ENCODE measurements at regions not wholly inside any gene's neighbourhood (a gene's known extent, or its start where the extent isn't known, plus 50 kb on each side); places are given as distances from the start of the nearest gene placed in this dataset.
"Not testable (repeated sequence)": the region's sequence is repeated elsewhere in the genome, so short reads cannot be mapped to it uniquely, and the experiment has no call there.

DNA sequence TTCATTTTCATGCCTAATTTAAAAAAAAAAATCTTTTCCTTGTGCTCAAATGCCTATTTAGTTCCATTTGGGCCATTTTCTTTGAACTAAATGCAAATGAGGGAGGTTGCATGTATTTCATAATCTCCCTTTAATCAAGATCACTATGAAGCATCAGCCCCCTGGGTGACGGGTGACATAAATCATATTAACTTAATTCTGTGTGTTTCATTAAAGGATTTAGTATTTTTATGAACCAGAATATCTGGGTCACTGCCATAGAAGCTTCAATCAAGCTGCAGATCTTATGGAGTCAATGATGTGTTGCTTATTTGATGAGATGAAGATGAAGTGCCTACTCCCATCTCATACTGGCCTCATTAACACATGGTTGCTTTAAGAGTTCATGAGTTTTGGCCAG lies 301.9 kb upstream of the PRKCQ start:
- no peak for DNase-seq

DNA sequence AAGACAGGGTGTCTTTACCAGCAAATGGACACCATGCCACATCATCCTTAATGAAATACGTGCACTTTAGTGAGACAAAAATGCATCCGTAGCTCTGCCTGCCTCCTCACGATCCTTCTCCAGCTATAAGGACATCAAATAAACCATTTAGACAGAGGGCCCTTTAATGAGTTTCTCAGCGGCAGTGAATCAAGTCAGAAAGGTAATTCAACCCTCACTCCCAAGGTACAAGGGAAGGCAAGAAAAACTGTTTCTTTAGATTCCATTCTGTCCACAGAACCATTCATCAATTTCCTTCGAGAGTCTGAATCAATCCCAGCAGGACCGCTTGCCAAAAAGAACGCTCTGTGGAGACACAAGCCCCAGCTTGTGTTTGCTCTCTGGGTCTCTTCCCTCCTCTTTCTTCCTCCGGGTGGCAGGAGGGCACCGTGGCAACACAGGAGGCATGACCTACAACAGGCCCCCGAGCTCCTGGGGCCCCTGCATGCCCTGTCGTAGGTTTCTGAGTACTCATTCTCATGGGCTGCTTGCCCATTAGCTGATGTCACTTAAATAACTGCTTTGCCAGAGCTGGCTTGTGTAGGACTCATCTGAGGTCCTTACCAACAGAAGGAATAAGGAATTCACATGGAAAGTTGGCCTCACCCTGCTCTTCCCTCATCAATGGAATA lies 297.8 kb upstream of the PRKCQ start:
- DNase-seq = peak in 33 of 56 donors; percentile 0 to 65 (median 8)

DNA sequence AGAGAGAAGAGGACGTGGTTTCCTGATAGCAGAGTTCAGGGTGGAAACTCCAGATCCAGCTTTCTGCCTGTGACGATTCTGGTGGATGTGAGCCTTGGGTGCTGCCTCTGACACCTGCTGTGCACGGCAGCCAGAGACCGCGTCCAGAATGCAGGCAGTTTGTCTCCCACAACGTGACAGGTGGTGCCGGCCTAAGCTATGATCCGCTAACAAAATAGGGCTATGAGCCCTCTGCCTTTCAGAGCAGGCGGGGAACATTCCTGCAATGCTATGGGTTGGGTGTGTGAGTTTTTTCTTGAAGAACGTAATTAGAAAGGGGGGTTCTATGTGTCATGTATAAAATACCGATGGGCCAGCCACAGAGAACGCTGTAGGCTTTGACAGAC lies 297.3 kb upstream of the PRKCQ start:
- no peak for DNase-seq

DNA sequence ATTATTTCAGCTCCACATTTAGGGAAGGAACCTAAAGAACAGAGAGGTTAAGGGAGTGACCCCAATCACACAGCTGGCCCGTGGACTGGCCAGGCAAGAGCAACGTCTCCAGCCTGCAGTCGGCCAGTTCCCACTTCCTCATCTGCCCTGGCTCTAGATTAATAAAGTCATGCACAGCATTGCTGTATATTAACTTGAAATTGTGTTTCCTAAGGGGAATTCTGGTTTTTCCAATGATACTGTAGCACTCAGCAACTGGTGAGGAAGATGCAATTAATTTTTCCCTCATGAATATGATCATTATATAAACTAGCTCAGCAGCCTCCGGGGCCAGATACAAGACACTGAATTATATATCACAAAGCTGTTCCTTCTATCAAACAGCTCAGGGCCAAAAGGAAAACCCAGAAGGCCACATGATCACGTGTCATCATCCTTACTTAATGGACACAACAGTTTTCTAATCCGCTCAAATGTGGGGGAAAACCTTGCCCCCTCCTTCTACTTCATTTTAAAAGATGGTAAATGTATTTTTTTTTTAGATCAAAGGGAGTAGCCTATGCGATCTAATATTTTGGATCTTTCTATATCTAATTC lies 295.3 kb upstream of the PRKCQ start:
- DNase-seq = no peak

DNA sequence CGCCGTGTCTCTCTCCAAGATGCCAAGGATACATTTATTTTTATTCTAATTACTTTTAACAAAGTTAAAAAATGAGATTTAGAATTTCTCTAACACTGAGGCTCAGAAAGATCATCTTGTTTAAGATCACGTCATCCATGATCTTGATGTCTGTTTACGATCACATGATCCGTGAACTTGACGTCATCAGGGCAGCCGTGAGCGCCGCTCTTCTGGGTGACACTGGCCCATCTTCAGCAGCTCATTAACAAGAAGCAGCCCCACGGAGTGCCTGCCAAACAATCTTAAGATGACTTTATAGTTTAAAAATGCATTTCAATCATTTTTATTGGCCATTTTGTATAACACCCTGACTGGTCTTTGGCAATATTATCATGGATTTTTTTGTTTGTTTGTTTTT lies 291.1 kb upstream of the PRKCQ start:
- DNase-seq = no peak

DNA sequence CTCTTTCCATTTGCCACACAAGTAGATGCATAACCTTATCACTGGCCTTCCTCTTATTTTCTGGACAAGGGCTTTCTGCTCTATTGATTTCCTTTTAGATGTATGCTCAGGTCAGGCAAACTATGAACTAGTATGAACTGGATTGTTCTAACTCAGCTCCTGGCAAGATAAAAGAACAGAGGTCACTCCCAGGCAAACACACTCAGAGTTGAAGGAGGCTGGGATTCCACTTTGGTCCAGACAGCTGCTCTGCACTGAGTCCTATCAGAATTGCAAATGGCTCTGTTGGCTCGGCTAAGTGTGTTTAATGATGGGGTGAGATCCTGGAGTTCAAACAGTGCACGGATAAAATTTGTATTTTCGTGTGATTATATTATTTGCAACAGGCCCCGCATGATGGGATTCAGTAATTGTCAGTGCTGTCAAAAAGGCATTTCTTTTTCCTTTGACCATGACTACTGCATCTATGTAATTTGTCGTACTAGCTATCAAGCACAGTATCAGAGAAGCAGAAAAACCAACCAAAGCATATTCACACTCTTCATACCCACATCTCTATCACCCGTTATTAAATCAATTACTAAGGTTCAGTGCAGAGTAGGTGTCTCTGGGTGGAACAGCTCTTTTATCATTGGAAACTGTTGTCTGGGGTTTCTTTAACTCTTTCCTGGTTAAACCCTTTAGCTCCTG lies 288.1 kb upstream of the PRKCQ start:
- no peak for DNase-seq

DNA sequence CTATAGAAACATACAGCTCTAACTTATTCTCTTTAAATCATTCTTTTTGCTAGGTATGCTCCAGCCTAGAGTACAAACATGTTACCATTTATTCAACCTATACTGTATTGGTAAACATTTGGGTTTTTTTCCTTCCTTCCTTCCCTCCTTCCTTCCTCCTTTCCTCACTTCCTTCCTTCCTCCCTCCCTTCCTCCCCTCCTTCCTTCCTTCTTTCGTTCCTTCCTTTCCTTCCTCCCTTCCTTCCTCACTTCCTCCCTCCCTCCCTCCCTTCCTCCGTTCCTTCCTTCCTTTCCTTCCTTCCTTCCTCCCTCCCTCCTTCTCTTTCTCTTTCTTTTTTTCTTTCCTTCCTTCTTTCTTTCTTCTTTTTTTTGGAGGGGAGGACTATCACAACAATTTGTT lies 286.7 kb upstream of the PRKCQ start:
- DNase-seq = no peak

DNA sequence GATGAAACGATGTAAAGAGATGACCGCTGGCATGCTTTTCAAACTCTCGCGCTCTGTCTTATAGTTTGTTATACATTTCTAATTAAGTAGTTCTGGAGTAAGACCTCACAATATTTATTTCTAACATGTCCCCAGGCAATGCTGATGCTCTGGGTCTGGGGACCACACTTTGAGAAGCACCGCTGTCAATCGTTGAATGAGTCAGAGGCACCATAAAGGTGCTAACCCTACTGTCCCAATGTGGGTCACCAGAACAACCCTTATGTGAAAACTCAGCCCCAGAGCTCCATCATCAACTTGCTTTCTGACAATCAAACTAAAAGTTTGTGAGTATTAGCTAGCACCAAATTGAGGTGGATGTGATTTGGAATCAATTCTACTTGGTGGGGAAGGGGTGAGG lies 284.1 kb upstream of the PRKCQ start:
- DNase-seq = no peak

DNA sequence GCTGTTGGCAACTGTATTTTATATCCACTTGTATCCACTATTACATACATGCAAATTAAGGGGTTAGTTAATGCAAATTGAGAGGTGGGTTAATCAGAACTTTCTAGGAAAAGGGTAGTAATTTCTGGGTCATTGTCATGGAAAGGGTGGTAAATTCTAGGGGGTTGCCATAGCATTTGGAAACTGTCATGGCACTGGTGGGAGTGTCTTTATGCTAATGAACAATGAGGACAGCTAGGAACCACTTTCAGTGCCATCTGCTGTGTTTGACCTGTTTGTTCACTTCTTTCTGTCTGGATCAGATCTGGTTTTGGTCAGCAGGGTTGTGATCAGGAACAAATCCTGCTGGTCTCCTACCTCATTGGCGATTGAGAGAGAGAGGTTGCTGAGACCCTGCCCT lies 283.3 kb upstream of the PRKCQ start:
- DNase-seq = no peak

DNA sequence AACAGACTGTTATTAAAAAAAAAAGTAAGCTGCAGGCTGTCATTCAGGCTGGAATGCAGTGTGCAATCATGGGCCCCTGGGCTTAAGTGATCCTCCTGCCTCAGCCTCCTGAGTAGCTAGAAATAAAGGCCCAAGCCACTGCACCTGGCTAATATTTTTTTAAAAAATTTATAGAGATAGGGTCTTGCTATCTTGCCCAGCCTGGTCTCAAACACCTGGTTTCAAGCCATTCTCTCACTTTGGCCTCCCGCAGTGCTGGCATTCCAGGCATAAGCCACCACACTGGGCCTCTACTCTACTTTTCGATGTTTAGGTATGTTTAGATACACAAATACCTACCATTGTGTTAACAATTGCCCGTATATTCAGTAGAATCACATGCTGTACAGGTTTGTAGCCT lies 270.4 kb upstream of the PRKCQ start:
- no peak for DNase-seq

DNA sequence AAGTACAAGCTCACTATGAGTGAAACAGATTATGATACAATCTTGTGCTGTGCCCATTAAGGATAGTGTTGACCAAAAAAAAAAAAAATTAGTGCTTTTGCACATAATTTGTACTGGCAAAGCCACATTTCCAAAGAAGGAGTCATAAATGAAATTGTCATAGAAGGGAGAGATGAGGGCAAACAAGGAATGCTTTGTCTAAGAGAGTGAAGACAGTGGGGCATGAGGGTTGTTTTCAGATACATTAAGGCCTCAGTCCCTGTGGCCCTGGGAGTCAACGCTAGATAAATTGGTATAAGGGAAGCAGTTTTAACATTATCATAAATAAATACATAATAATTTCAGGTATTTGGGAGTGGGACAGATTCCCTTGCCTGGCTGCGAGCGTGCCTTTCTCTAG lies 267.5 kb upstream of the PRKCQ start:
- DNase-seq = peak in 1 of 56 donors; percentile 2

DNA sequence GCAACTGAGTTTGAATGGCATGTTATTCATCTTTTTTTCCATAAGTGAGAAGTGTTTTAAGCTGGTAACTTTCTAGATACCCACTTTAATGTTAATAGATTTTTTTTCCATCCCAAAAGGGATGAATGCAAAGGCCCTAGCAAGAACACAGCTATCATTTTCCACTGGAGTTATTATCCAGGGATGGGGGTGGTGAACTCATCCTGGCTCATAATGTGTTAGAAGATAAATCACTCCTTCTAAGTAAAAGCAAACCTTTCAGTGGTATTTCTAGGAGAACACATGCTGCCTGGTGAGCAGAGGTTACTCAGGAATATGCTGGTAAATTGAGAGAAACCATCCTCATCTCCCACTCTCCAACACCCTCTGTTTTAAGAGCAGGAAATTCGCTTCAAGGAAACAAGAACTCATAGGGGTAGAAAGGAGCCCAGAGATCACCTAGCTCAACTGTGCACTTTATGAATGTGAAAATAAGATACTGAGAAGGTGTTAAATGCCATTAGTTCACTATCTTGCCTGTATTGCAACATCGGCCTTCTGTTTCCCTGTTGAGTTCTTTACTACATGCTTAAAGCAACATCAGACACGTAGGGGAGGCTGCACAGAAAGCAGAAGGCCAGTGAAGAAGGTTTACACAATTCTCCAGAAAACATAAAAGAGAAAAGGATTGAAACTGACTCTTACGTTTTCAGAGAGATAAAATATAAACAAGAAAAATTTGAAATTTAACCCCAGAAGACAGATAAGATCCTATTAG lies 264.0 kb upstream of the PRKCQ start:
- DNase-seq = no peak

DNA sequence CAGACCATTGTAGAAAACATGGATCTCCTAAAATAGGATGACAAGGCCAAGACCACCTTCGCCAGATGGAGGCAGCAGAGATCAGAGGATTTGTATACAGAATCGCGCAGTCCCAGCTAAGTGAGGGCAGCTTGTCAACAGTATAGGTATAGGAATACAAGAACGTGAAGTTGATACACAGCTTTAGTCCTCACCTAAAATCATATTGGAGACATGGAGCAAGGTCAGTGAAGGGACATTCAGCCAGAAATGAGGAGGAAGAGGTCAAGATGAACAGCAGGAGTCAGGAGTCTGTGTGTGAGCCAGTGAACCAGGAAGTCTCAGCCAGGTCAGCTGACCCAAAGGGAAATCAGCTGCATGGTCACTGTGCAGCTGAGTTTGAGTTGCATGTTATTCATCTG lies 263.4 kb upstream of the PRKCQ start:
- peak in 34 of 56 donors; percentile 3 to 79 (median 42) for DNase-seq

DNA sequence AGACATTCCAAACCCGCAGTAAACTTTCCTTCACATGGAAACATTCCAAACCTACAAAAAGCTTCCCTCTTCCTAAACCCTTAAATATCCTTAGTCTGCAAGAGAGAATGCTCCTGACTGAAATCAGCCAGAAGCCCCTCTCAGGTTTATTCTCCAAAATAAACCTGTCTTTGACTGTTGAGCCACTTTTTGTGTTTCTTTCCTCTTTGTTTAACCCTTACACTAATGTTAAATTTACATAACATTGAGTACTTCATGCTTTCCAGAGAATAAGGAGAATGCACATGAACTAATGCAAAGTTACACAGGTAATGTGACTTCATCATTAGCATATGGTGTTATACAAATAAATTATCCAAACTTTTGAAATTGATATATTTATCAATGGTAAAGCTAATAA lies 262.6 kb upstream of the PRKCQ start:
- DNase-seq = no peak

DNA sequence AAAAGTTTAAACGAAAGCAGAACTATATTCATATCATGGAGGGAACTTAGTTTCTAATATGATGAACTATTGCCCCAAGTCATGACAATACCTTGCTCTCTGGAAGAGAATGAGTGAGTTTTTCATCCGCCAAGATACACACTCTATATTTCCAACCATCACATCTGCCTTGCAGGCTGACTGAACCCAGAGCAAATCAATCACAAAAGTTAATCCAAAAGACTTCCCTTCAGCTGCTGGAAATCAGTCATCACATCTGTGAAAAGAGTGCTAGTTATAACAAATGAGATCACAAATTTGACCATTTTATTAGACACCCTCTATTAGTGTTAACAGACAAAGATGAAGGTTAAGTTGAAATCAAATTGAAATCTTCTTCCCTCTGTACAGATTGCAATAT lies 261.7 kb upstream of the PRKCQ start:
- DNase-seq = no peak

DNA sequence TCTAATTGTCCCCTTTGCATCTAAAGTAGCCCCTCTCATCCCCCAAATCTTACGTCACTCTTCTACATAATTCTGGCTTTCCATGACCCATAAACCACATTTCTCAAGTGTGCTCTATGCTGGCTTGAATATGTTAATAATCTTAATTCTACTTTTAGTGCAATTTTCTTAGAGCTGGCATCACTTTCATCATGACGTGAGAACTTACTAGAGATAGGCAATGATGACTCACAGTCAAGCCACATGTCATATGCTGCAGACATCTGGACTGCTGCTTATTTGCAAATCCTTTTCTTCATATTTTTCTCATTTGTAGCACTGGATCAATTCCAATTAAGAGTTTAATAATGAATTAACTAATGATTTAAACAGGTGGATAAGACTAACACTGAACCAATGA lies 260.7 kb upstream of the PRKCQ start:
- peak in 1 of 56 donors; percentile 52 for DNase-seq

DNA sequence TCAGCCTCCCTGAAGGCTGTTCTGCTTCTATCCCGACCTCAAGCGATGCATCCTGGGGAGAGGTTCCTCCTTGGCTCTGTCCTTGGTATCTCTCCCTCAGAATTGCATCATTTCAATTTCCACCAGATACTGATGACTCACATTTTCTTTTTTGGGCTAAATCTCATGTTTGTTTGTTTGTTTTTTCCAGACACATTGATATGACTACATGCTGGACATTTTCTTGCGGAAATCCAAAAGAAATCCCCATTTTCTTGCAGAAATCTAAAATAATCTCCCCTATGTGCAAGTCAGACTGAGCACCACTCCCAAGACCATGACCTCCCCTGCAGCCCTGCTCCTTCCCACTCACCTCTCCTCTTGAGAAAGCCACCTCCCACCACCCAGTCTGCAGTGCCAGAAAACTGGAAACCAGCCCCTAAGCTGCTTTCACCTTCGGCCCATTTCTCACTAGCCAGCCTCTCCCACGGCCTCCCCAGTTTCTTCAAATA lies 260.2 kb upstream of the PRKCQ start:
- no peak for DNase-seq

DNA sequence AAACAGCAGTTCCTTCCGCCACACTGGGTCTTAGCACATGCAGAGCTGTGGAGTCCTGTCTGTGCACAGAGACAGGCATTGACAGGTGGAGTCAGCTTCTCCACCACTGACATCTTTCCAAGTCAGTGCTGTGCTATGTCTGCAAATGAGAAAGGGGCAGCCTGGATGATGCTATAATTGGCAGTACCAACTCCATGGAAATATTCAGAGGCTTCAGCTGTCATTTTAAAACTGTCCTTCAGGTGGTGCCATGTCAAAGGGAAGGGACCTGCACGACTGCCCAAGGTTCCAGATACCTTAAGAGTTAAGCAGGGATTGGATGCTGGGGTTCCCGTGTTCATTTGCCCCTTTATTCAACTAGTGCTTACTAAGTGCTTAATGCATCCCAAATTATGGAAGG lies 258.0 kb upstream of the PRKCQ start:
- peak in 1 of 56 donors; percentile 15 for DNase-seq

DNA sequence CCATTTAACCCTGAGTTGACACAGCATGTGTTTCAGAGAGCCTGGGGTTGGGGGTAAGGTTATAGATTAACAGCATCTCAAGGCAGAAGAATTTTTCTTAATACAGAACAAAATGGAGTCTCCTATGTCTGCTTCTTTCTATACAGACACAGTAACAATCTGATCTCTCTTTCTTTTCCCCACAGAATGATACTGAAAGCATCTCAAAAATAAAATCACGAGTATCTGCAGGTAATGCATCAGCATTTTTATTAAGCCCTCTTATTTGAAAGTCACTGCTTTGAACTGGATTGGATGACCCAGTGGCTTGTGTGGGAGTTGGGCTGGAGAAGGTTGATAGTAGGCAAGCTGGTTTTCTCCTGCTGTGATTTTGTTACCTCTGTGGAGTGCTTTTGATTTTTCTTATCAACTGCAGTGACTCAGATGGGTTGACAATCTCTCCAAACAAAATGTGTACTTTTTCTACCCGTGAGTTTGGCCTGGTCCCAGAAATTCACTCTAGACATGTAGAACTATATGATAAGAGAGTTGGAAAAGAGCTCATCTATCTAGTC lies 253.5 kb upstream of the PRKCQ start:
- no peak for DNase-seq

DNA sequence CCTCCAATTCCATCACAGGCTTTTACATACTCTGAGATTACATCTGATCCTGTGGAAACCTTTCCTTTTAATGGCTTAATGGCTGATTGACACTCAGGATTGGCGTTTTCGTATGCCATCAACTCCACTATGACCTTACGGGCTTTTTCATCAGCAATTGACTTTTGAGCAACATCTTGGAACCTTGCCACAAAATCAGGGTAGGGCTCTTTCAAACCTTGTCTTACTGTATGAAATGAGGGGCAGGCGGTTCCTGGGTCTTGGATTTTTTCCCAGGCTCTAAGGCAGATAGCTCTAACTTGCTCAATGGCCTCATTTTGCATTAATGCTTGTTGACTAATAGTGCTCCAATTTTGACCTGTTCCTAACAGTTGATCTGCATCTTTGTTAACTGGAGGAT lies 250.9 kb upstream of the PRKCQ start:
- DNase-seq = not testable (repeated sequence)

DNA sequence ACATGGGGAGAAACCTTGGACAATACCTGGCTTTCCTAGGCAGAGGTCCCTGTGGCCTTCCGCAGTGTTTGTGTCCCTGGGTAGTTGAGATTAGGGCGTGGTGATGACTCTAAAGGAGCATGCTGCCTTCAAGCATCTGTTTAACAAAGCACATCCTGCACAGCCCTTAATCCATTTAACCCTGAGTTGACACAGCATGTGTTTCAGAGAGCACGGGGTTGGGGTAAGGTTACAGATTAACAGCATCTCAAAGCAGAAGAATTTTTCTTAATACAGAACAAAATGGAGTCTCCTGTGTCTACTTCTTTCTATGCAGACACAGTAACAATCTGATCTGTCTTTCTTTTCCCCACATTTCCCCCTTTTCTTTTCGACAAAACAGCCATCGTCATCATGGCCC lies 244.7 kb upstream of the PRKCQ start:
- DNase-seq = not testable (repeated sequence)

DNA sequence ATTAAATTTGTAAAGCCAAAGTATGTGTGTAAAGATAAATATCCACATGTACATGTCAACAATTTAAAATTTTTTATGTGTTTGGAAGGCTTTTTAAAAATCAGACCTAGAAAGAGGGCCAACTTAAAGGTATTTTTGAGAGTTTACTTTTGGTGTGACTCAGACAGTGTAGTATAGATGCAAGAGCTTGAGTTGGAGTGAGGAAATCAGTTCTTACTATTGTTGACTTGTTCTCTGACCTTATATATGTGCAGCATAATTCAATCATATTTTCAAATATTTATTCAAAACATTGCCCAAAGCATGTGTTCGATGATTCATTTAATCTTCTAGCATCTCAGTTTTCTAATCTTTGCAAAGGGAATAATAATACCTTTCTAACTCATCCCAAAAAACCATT lies 243.7 kb upstream of the PRKCQ start:
- DNase-seq = no peak

All from nucleus accumbens (tissue), 56 donors.